Putamen (tissue), 1 donor: ENCODE measurements at regions not wholly inside any gene's neighbourhood (a gene's known extent, or its start where the extent isn't known, plus 50 kb on each side); places are given as distances from the start of the nearest gene placed in this dataset.

Experiments used
- DNase-seq: peaks from one replicate; pipeline ENCODE4 v3.0.0-alpha.2; 2016; ENCODE audit warnings: low spot score

- no peak for DNase-seq
Observed at GRCh38 chr5:2148312-2149194, 265.8 kb upstream of the IRX4 start.

- no peak for DNase-seq
Observed at GRCh38 chr5:2147504-2148311, 265.0 kb upstream of the IRX4 start.

- DNase-seq = no peak
Observed at GRCh38 chr5:2143646-2144353, 261.1 kb upstream of the IRX4 start.

- DNase-seq = no peak
Observed at GRCh38 chr5:2143088-2143487, 260.4 kb upstream of the IRX4 start.

- no peak for DNase-seq
Observed at GRCh38 chr5:2142456-2142954, 259.8 kb upstream of the IRX4 start.

GRCh38 chr5:2141254-2142000 lies 258.7 kb upstream of the IRX4 start:
- no peak for DNase-seq

GRCh38 chr5:2140501-2141175 lies 257.9 kb upstream of the IRX4 start:
- DNase-seq = no peak

GRCh38 chr5:2139478-2139877 lies 256.8 kb upstream of the IRX4 start:
- no peak for DNase-seq

GRCh38 chr5:2138896-2139295 lies 256.2 kb upstream of the IRX4 start:
- DNase-seq = no peak

GRCh38 chr5:2137444-2138050 lies 254.8 kb upstream of the IRX4 start:
- DNase-seq = no peak

- DNase-seq = no peak
Observed at GRCh38 chr5:2136728-2137333, 254.1 kb upstream of the IRX4 start.

- DNase-seq = no peak
Observed at GRCh38 chr5:2135833-2136232, 253.1 kb upstream of the IRX4 start.

GRCh38 chr5:2135354-2135753 lies 252.6 kb upstream of the IRX4 start:
- DNase-seq = no peak

GRCh38 chr5:2134543-2135292 lies 252.0 kb upstream of the IRX4 start:
- no peak for DNase-seq

- no peak for DNase-seq
Observed at GRCh38 chr5:2133936-2134335, 251.2 kb upstream of the IRX4 start.

- DNase-seq = no peak
Observed at GRCh38 chr5:2133080-2133479, 250.4 kb upstream of the IRX4 start.

GRCh38 chr5:2132497-2132847 lies 249.7 kb upstream of the IRX4 start:
- no peak for DNase-seq

GRCh38 chr5:2131826-2132496 lies 249.2 kb upstream of the IRX4 start:
- DNase-seq = no peak

GRCh38 chr5:2131196-2131595 lies 248.5 kb upstream of the IRX4 start:
- no peak for DNase-seq
